HK-2 (cell line): ENCODE measurements at regions not wholly inside any gene's neighbourhood (a gene's known extent, or its start where the extent isn't known, plus 50 kb on each side); places are given as distances from the start of the nearest gene placed in this dataset.

Experiments
- DNase-seq: peaks from one replicate; pipeline ENCODE4 v3.0.0-alpha.2; 2018; ENCODE audit not compliant: unreplicated experiment

DNA sequence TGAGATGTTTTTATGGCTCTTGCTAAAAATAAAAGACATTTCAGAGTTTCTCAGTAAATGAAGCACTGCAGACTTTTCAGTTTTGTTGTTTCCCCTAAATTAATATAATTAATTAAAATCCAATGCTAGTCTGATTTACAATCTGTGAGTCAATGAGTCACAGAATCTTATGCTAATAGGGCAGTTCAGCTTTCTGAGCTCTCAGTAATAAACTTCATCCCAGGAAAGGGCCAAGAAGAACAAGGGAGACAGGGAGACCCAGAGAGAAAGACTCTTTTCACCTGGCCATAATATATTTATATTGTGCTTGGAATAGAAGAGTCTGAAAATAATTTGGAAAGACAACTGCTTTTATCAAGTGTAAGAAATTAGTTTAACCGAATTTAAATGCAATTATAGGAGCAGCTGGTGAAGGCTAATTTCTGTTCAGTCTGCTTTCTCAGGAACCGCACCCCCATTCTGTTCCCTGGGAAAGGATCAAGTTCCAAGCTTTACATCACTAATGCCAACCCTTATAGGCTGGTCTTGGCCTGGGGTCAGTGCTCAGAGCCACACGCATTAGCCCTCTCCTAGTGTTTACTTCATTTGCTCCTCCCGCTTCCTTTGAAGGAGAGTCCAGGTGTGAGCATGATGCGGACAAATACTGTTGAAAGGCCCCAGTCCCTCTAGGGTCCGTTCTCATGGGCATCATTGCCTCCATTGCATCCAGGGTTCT lies 145.6 kb downstream of the ZBTB18 start:
- no peak for DNase-seq

- DNase-seq, result no peak
These were observed 146.8 kb downstream of the ZBTB18 start for GRCh38 chr1:244197851-244198375.

- no peak for DNase-seq
These were observed 148.8 kb downstream of the ZBTB18 start for GRCh38 chr1:244199902-244200301.

- DNase-seq, result no peak
These were observed 149.5 kb downstream of the ZBTB18 start for GRCh38 chr1:244200596-244200995.

DNA sequence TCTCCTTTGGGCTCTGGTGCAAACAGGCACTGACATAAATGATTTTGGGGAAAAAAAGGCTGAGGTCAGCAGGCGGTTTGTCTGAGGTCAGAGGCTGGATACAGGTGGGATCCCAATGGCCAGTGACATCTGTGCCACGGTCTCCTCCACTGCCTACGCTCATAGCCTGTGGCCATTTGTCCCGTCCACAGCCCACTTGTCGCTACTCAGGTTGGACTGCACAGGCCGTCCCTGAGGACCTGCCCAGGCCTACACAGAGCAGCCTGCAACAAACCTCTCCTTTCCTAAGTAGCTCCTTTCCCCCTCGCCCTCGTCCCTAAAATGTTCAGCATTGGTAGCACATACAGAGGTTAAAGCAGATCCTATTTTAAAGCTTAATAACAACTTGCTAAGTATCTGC lies 150.7 kb downstream of the ZBTB18 start:
- no peak for DNase-seq

GRCh38 chr1:244204004-244204403 lies 152.9 kb downstream of the ZBTB18 start:
- DNase-seq, result no peak

DNA sequence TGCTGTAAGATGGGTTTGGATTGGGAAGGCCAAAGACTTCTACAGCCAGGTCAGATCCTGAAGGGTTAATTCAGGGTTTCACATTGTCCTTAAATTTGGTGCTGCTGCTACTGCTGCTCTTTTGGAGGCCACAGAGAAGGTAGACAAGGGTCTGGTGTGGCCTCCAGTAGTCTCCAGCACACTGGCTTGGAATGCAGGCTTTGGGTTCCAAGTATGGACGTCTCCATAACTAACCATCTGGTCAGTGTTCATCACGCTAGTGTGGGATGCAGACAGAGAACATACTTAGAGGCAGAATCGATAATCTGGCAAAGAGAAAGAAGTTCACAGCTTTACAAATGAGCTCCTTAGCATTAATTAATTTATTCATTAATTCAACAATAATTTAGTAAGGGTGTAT lies 154.1 kb downstream of the ZBTB18 start:
- DNase-seq, result no peak

DNA sequence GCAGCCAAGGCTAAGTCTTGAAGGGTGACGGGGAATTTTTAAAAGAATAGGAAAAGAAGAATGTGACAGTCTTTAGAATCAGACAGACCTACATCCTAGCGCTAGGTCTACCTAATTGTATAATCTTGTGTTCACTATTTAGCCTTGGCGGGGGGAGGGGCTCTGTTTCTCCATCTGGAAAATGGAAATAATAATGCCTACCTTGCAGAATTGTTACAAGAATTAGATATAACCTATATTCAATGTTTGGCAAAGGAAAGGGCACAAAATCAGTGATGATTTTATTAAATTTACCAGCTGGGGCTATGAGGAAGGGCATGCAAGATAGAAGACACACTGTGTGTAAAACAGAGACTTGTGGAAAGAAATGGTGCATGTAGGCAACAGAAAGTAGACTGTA lies 154.8 kb downstream of the ZBTB18 start:
- DNase-seq, result no peak

DNA sequence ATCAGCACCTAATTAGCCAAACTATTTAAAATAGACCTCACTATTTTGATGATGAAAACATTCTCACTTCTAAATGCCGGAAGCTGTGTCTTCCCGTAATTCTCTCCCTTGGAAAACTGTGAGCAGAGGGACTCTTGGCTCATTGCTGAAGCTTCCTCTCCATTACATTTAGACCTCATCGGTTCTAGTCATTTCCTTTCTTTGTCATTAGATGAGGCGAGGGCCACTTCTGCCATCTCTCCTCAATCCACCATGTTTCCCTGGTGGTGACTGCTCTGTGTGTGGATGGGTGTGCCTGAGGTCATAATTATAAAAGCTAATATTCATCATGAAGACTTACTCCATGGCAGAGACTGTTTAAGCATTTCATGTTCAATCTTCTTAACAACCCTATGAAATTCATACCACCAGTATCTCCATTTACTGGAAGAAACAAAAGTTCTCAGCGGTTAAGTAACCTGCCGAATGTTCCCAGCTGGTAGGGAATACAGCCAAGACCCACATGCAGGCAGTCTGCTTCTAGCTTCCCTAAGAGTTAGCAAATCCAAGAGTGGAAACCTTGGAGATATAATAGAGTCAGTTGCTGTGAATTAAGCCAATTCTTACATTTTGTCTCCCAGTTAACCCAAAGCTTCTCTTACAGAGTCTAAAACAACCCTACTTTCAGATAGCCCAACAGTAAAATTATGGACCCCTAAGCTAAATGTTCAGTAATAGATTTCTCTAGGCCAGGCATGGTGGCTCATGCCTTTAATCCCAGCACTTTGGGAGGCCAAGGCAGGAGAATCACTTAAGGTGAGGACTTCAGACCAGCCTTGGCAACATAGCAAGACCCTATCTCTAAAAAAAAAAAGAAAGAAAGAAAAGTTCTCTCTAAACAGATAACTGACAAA lies 156.2 kb downstream of the ZBTB18 start:
- DNase-seq, result no peak

GRCh38 chr1:244207935-244208244 lies 156.8 kb downstream of the ZBTB18 start:
- DNase-seq, result no peak

- no peak for DNase-seq
These were observed 158.9 kb downstream of the ZBTB18 start for GRCh38 chr1:244209955-244210354.

DNA sequence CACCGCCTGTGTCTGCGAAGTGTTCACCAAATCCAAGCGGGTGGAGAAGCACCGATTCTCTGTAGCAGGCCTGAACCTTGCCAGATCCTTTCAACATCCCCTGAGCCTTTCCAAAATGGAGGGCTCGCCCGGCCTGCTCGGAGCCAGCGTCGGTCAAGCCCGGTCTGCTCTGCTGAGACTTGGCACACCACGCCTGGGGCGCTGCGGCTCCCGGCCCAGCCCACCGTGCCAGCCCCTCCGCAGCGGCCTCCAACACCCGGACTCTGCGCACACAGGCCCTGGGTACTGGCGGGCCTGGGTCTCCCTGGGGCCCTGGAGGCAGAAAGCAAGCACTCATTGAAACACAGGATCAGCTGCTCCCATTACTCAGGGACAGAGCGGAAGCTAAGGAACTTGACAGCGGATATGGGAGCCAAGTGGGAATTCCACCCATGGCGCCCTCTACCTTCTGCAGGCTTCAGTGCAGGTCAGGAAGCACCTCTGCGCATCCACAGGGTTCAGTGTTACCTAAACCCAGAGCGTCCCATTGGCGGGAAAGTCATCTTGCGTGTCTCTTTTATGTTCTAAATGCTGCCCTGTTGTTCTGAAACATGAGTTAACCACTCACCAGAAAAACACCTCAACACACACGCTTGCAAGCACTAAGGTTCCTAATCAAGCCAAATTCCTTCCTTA lies 159.9 kb downstream of the ZBTB18 start:
- DNase-seq, result peak; percentile 35

DNA sequence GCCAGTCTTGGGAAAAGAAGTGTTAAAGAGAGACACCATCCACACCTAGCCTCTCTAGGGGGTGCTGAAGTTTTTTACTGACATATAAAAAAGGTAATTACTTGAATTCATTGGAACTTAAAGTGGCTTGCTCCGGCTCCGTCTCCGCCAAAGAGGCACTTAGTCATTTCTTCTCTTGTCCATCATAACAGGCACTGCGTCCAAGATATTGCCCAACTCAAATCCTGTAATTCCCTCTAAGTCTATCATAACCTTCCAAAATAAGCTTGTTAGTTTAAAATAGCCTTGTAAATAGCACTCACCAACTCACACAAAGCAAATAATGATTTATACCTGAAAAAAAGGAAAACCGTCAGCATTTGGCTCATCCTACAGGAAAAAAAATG lies 160.5 kb downstream of the ZBTB18 start:
- DNase-seq, result no peak

DNA sequence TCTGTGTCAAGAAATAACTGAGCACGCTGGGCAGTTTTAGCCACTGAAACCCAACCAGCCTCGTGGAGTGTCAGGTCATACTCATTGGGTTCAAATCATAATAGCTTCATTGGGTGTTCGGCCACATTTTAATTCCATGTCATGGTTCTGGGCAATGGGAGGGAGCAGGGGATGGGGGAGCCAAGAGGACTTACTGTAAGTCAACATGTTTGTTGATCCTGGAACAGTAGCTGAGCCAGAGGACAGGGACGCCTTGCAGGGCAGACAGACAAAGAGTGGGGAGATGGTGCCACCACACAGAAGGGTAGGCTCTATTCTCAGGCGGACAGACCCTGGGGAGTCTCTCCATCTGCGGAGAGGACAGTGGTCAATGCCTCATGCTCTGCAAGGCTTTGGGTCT lies 161.1 kb downstream of the ZBTB18 start:
- DNase-seq, result no peak

GRCh38 chr1:244212797-244213475 lies 161.9 kb downstream of the ZBTB18 start:
- no peak for DNase-seq

DNA sequence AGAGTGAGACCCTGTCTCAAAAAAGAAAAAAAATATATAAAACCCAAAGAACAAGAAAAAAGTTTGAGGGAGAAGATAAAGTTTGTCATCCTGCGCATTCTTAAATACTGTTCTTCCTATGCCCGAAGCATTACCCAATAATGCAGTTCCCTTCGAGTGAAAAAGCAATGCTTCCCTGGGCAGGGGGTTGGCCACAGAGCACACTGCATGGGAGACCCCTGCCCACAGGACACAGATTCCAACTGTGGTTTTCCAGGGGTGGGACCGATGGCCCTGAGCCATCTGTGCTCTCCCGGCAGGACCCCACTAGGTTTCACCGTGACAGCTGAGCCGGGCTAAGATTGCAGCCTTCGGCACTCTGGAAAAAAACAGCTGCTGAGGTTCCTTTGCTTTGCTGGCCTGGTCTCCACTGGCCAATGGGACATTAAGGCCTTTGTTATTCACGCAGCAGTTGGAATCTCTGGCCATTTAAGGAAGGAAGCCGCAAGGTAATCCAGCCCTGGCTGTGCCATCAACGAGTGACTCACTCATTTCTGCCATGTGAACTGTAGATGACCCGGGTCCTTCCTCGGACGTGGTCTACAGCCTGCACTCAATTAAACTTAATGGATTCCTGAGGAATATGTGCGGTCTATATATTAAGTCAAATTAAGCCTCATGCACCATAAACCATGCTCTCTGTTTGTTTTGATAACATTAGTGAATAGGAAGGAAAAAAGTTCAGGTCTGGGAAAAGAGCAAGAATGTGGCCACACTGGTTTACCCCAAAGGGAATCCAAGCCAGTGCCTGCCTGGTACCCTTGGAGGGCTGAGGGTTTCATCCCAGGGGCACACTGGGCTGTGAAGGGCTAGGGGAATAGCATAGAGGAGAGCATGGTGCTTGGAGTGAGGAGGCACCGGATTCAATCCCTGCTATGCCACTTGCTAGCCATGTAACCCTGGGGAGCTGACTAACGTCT lies 163.2 kb downstream of the ZBTB18 start:
- peak; percentile 92 for DNase-seq

- no peak for DNase-seq
These were observed 165.8 kb downstream of the ZBTB18 start for GRCh38 chr1:244216836-244217235.

DNA sequence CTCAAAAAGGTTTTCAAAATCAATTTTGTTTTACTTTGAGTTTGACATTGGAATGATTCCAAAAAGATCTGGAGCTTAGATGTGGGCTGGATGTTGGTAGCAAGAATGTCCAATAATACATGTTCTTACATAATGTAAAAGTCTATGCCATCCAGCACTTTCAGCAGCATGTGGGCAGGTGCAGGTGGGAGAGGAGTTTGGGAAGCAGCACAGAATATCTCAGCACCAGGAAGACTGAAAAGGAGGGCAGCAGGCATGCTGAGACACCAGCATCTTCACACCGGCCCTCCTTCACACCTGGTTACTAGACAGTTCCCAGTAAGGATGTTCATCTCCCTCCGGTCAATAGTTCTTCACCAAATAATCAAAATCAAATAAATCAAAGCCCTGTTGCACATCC lies 166.6 kb downstream of the ZBTB18 start:
- no peak for DNase-seq

DNA sequence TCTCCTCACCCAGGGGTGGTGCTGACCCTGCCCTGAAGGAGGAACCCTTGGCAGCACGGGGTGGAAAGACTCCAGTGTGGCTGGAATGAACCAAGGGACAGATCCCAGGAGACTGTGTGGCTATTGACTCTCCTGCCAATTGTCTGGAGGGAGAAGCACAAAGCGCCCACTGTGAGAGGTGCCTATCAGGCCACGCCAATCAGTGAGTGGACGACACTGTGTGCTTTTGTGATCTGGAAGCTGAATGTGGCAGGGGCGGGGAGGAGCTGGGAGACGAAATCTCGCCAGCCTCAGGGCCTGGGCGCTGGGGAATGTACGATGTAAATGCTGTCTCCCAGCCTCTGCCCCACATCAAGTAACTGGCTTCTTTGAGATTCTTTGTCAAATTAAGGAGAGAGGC lies 167.1 kb downstream of the ZBTB18 start:
- no peak for DNase-seq

DNA sequence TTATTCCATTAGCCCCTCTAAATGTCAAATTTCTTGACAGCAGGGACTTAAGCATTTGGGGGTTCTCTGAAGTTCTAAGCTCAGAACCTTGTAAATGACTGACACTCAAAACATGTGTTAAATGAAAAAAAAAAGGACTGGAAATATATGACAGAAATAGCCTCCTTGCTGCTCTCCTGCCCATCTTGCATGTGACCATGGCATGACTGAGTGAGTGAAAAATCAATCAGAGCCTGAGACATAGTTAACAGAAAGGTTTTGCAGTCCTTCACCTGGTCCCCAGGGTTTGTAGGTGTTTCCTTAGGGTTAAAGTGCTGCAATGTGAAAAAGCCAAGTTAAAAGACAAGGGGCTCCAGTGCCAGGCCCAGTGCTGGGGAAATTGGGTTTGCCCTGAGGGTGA lies 168.1 kb downstream of the ZBTB18 start:
- no peak for DNase-seq

DNA sequence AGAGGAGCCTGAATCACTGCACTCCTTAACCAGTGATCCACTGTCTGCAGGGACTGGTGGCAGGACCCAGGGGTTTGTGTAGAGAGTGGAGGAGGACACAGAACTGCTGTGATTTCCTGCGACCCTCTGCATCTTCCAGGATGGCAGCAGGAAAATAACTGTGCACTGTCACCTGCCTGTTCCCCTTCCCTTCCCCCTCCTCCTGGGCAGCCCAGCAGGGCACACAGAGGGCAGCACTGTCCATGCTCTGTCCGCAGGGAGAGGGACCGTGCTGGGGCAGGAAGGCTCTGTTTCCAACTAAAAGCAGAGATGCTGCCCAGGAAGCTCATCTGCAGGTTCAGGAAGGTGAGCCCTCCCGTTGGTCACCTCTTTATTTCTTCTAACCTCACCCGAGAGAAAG lies 168.7 kb downstream of the ZBTB18 start:
- DNase-seq, result no peak
